H1 (cell line): ENCODE measurements at regions not wholly inside any gene's neighbourhood (a gene's known extent, or its start where the extent isn't known, plus 50 kb on each side); places are given as distances from the start of the nearest gene placed in this dataset.

ENCODE experiments used
- JUN ChIP-seq: IDR thresholded peaks from 2 replicates; pipeline ENCODE4 v1.6.1; 2011; ENCODE audit warnings: low read depth, mild to moderate bottlenecking, improper control_type of control experiment, low read length
- USF2 ChIP-seq: IDR thresholded peaks from 2 replicates; pipeline ENCODE4 v1.6.1; 2011; ENCODE audit warnings: low read length, improper control_type of control experiment

- TF ChIP-seq JUN (no peak), USF2 (no peak)
These were observed 597.2 kb upstream of the ZEB2 start for GRCh38 chr2:145116834-145117725.
